NB4 (cell line): ENCODE measurements at regions not wholly inside any gene's neighbourhood (a gene's known extent, or its start where the extent isn't known, plus 50 kb on each side); places are given as distances from the start of the nearest gene placed in this dataset.

Experiments used
- CTCF ChIP-seq: IDR thresholded peaks from one replicate; pipeline ENCODE4 v1.5.1; 2012; ENCODE audit warnings: low read depth, low read length
- POLR2A ChIP-seq: IDR thresholded peaks from 2 replicates; pipeline ENCODE4 v1.6.1; 2011; ENCODE audit warnings: mild to moderate bottlenecking; ENCODE audit not compliant: insufficient read length; ENCODE audit errors: extremely low read depth

GRCh38 chr19:46955813-46956371 is 63.7 kb upstream of the NPAS1 start:
- TF ChIP-seq POLR2A, result no peak
- TF ChIP-seq CTCF, result no peak
